ENCODE measurements at regions not wholly inside any gene's neighbourhood (a gene's known extent, or its start where the extent isn't known, plus 50 kb on each side); places are given as distances from the start of the nearest gene placed in this dataset.
"Not testable (repeated sequence)": the region's sequence is repeated elsewhere in the genome, so short reads cannot be mapped to it uniquely, and the experiment has no call there.

DNA sequence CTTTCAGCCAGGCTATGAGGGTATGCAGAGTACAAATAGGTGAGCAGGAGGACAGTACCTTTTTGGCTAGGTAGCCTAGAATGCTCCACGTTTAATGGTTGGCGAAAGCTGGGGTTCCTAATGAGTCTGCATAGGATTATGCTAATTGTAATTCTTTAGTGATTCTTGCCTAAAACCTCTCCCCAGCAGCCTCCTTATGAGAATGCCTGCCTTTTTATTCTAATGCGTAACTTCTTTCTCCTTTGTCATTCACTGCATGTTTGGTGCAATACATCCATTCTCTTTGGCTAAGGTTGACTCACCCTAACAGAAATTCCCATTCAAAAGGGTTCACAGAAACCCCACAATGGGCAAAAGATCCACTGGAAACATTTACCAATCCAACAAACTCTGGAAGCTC, 752.2 kb downstream of the FSCB start:
- H3K4me3 Mint-ChIP-seq, result no peak overlapping the region

GRCh38 chr14:43745746-43746145, 761.3 kb downstream of the FSCB start:
- Mint-ChIP-seq H3K36me3 (no peaks in the 10 kb centered on the region), H3K4me1 (ENCODE audit: low read depth) (no peaks in the 10 kb centered on the region), H3K27ac (no peak overlapping the region), H3K9me3 (peaks cover 5% of the 10 kb centered on the region), H3K4me3 (no peak overlapping the region), H3K27me3 (no peaks in the 10 kb centered on the region)
- intact Hi-C loops (cut with micrococcal nuclease), result no loop called here
- DNase-seq, result no peak
- ChIA-PET POLR2A (no interaction called here), CTCF (no interaction called here)

More for the DNA sequence above, 752.2 kb downstream of the FSCB start:
- intact Hi-C loops (cut with micrococcal nuclease), result no loop called here
- CTCF ChIA-PET, result no interaction called here
- Mint-ChIP-seq H3K27ac (no peak overlapping the region), H3K4me1 (ENCODE audit: low read depth) (no peaks in the 10 kb centered on the region), H3K36me3 (no peaks in the 10 kb centered on the region), H3K9me3 (peaks cover 5% of the 10 kb centered on the region), H3K27me3 (no peaks in the 10 kb centered on the region)
- POLR2A ChIA-PET, result no interaction called here
- no peak for DNase-seq

DNA sequence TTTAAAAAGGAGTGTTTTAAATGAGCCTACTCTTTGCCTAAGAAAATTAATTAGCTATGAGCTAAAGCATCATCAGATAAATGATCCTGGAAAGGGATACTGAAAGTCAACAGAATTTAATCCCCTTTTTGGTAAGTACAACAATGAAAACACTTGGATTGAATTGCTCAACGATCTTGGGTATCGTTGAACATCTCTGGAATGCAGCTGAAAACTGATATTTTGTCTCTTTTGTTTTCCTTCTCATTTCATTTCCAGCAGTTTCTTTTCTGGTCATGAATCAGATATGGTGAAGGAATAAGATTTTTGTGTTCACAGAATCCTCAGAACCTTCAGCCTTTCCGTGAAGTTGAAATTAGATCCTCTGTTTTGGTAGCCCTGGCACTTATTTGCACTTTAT, 771.2 kb downstream of the FSCB start:
- no peak overlapping the region for H3K27ac Mint-ChIP-seq
- H3K4me3 Mint-ChIP-seq, result no peak overlapping the region
- ChIA-PET POLR2A (no interaction called here), CTCF (no interaction called here)
- no peaks in the 10 kb centered on the region for H3K27me3 Mint-ChIP-seq
- no peaks in the 10 kb centered on the region for H3K4me1 Mint-ChIP-seq (ENCODE audit: low read depth)
- H3K9me3 Mint-ChIP-seq, result peaks cover 6% of the 10 kb centered on the region
- intact Hi-C loops (cut with micrococcal nuclease), result no loop called here
- H3K36me3 Mint-ChIP-seq, result no peaks in the 10 kb centered on the region
- no peak for DNase-seq

- Mint-ChIP-seq H3K36me3 (no peaks in the 10 kb centered on the region), H3K4me1 (ENCODE audit: low read depth) (no peaks in the 10 kb centered on the region), H3K27ac (no peak overlapping the region), H3K9me3 (peaks cover 5% of the 10 kb centered on the region), H3K27me3 (no peaks in the 10 kb centered on the region), H3K4me3 (no peak overlapping the region)
- ChIA-PET POLR2A (no interaction called here), CTCF (no interaction called here)
- no peak for DNase-seq
- intact Hi-C loops (cut with micrococcal nuclease), result no loop called here
Observed at GRCh38 chr14:43729143-43729542, 777.9 kb downstream of the FSCB start.

- Mint-ChIP-seq H3K4me1 (ENCODE audit: low read depth) (no peaks in the 10 kb centered on the region), H3K27ac (no peak overlapping the region), H3K4me3 (no peak overlapping the region), H3K27me3 (no peaks in the 10 kb centered on the region), H3K9me3 (peaks cover 10% of the 10 kb centered on the region), H3K36me3 (no peaks in the 10 kb centered on the region)
- ChIA-PET POLR2A (no interaction called here), CTCF (no interaction called here)
- no peak for DNase-seq
- intact Hi-C loops (cut with micrococcal nuclease), result no loop called here
Observed at GRCh38 chr14:43706900-43707299, 800.2 kb downstream of the FSCB start.

- H3K36me3 Mint-ChIP-seq; H3K9me3 Mint-ChIP-seq; intact Hi-C loops (cut with micrococcal nuclease); H3K27me3 Mint-ChIP-seq; H3K27ac Mint-ChIP-seq; H3K4me3 Mint-ChIP-seq; POLR2A ChIA-PET; H3K4me1 Mint-ChIP-seq (ENCODE audit: low read depth); CTCF ChIA-PET; DNase-seq: not testable (repeated sequence)
Observed at GRCh38 chr14:43698561-43699284, 808.4 kb downstream of the FSCB start.

- CTCF ChIA-PET, result no interaction called here
- intact Hi-C loops (cut with micrococcal nuclease), result no loop called here
- Mint-ChIP-seq H3K27me3 (no peaks in the 10 kb centered on the region), H3K9me3 (peaks cover 2% of the 10 kb centered on the region), H3K36me3 (no peaks in the 10 kb centered on the region), H3K4me1 (ENCODE audit: low read depth) (no peaks in the 10 kb centered on the region), H3K4me3 (no peak overlapping the region), H3K27ac (no peak overlapping the region)
- no peak for DNase-seq
- POLR2A ChIA-PET, result no interaction called here
Observed at GRCh38 chr14:43697003-43697402, 810.1 kb downstream of the FSCB start.

DNA sequence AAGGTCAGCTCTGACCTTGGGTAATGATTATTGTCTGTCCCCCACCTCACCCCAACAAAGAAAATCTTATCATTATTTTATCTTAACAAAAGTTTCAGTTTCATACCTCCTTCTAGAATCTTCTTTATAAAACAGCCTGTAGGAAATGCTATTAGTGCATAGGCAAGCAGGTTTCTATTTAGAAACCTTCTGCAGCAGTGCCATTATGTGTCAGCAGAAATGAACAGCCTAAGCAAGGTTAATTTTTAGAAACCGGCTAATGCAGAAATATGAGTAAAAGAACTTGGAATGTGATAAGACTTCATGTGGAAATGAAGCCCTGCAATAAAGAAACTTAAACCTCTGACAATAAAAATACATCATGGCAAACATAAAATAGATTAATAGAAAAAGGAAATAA, 814.4 kb downstream of the FSCB start:
- no peaks in the 10 kb centered on the region for H3K4me1 Mint-ChIP-seq (ENCODE audit: low read depth)
- ChIA-PET CTCF (no interaction called here), POLR2A (no interaction called here)
- DNase-seq, result no peak
- no peaks in the 10 kb centered on the region for H3K36me3 Mint-ChIP-seq
- no peak overlapping the region for H3K4me3 Mint-ChIP-seq
- H3K27me3 Mint-ChIP-seq, result no peaks in the 10 kb centered on the region
- no peak overlapping the region for H3K27ac Mint-ChIP-seq
- intact Hi-C loops (cut with micrococcal nuclease), result no loop called here
- H3K9me3 Mint-ChIP-seq, result peaks cover 2% of the 10 kb centered on the region

- H3K27ac Mint-ChIP-seq, result no peak overlapping the region
- H3K4me1 Mint-ChIP-seq (ENCODE audit: low read depth), result no peaks in the 10 kb centered on the region
- no peaks in the 10 kb centered on the region for H3K9me3 Mint-ChIP-seq
- no peak overlapping the region for H3K4me3 Mint-ChIP-seq
- CTCF ChIA-PET, result no interaction called here
- POLR2A ChIA-PET, result no interaction called here
- intact Hi-C loops (cut with micrococcal nuclease), result no loop called here
- no peaks in the 10 kb centered on the region for H3K36me3 Mint-ChIP-seq
- no peaks in the 10 kb centered on the region for H3K27me3 Mint-ChIP-seq
- DNase-seq, result no peak
Observed at GRCh38 chr14:43687921-43688320, 819.2 kb downstream of the FSCB start.

GRCh38 chr14:43677581-43677980, 829.5 kb downstream of the FSCB start:
- intact Hi-C loops (cut with micrococcal nuclease), result no loop called here
- ChIA-PET POLR2A (no interaction called here), CTCF (no interaction called here)

DNA sequence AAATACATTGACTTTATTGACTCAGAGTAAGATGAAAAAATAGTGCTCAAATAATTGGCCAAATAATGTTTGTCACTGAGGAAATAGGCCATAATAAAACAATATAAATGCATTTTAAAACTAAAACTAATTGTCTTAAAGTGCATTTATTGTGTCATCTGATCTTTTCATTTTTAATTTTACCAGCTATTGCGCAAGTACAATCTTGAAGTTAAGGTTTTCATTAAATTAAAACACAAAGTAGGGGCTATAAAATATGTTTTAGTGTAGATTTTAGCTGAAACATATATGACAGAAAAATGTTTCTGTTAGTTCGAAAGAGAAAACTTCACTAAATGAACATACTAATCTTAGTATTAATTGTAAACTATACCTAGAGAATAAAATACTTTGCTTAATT, 832.8 kb downstream of the FSCB start:
- DNase-seq, result no peak
- ChIA-PET POLR2A (no interaction called here), CTCF (no interaction called here)
- Mint-ChIP-seq H3K9me3 (peaks cover 19% of the 10 kb centered on the region), H3K36me3 (no peaks in the 10 kb centered on the region), H3K27me3 (no peaks in the 10 kb centered on the region), H3K27ac (no peak overlapping the region), H3K4me3 (no peak overlapping the region), H3K4me1 (ENCODE audit: low read depth) (no peaks in the 10 kb centered on the region)
- intact Hi-C loops (cut with micrococcal nuclease), result no loop called here

More at GRCh38 chr14:43677581-43677980, 829.5 kb downstream of the FSCB start:
- no peak for DNase-seq
- Mint-ChIP-seq H3K27ac (no peak overlapping the region), H3K27me3 (no peaks in the 10 kb centered on the region), H3K36me3 (no peaks in the 10 kb centered on the region), H3K4me1 (ENCODE audit: low read depth) (no peaks in the 10 kb centered on the region), H3K4me3 (no peak overlapping the region), H3K9me3 (peaks cover 15% of the 10 kb centered on the region)

GRCh38 chr14:43671716-43672485, 835.2 kb downstream of the FSCB start:
- no peak overlapping the region for H3K4me3 Mint-ChIP-seq
- POLR2A ChIA-PET, result no interaction called here
- no peak for DNase-seq
- no peaks in the 10 kb centered on the region for H3K4me1 Mint-ChIP-seq (ENCODE audit: low read depth)
- H3K9me3 Mint-ChIP-seq, result peaks cover 29% of the 10 kb centered on the region
- no peak overlapping the region for H3K27ac Mint-ChIP-seq
- CTCF ChIA-PET, result no interaction called here
- no peaks in the 10 kb centered on the region for H3K27me3 Mint-ChIP-seq
- H3K36me3 Mint-ChIP-seq, result no peaks in the 10 kb centered on the region
- intact Hi-C loops (cut with micrococcal nuclease), result no loop called here

- no peaks in the 10 kb centered on the region for H3K27me3 Mint-ChIP-seq
- no peak overlapping the region for H3K27ac Mint-ChIP-seq
- ChIA-PET POLR2A (no interaction called here), CTCF (no interaction called here)
- intact Hi-C loops (cut with micrococcal nuclease), result no loop called here
- H3K4me1 Mint-ChIP-seq (ENCODE audit: low read depth), result no peaks in the 10 kb centered on the region
- no peak overlapping the region for H3K4me3 Mint-ChIP-seq
- peaks cover 27% of the 10 kb centered on the region for H3K9me3 Mint-ChIP-seq
- H3K36me3 Mint-ChIP-seq, result no peaks in the 10 kb centered on the region
- no peak for DNase-seq
Observed at GRCh38 chr14:43669355-43669754, 837.7 kb downstream of the FSCB start.

All from activated CD4-positive, alpha-beta memory T cell treated with anti-CD3 and anti-CD28 coated beads for 36 hours (primary cell).